ENCODE measurements at regions not wholly inside any gene's neighbourhood (a gene's known extent, or its start where the extent isn't known, plus 50 kb on each side); places are given as distances from the start of the nearest gene placed in this dataset.
"Not testable (repeated sequence)": the region's sequence is repeated elsewhere in the genome, so short reads cannot be mapped to it uniquely, and the experiment has no call there.

DNA sequence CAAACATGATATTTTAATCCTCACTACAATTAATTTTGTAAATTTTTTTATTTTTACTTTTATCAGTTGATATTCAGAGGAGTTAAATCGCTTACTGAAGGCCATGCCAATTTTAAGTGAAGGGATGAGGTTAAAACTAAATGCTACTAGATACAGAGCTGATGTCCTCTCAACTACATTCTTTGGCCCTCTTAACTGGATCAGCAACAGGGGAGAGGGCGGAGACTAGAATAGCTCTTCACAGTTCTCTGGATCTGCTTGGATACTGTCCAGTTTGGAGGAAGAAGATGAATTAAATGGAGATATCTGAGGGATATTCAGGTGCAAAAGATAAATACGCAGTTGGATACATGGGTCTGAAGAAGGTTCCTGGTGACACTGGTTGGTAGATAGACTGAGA is 85.6 kb upstream of the LYSMD4 start:
- ChIA-PET CTCF (no interaction called here), POLR2A (ENCODE audit: unreplicated experiment) (no interaction called here)
- Histone ChIP-seq H3K9me2 (ENCODE audit: insufficient read depth) (no peaks in the 10 kb centered on the region), H2AFZ (no peak overlapping the region), H3K9me3 (ENCODE audit: insufficient read depth, low read depth) (0 out of 2 replicates have a peak, but pooled peaks cover 4% of the 10 kb centered on the region), H4K20me1 (ENCODE audit: insufficient read depth) (no peaks in the 10 kb centered on the region), H3K79me2 (ENCODE audit: low read depth) (no peaks in the 10 kb centered on the region), H3F3A (ENCODE audit: insufficient read depth, low read depth) (no peaks in the 10 kb centered on the region), H3K4me1 (replicated peaks; ENCODE audit: insufficient read depth) (no peaks in the 10 kb centered on the region), H3K27me3 (ENCODE audit: insufficient read depth, low read depth) (peaks cover 11% of the 10 kb centered on the region; the same call in 1 of the 2 replicates), H3K27ac (no peak overlapping the region), H3K36me3 (ENCODE audit: low read depth) (no peaks in the 10 kb centered on the region), H3K4me3 (no peak overlapping the region), H3K4me2 (no peak overlapping the region)
- intact Hi-C loops (cut with micrococcal nuclease; ENCODE audit: unreplicated experiment), result no loop called here
- TF ChIP-seq, protein P1, sequence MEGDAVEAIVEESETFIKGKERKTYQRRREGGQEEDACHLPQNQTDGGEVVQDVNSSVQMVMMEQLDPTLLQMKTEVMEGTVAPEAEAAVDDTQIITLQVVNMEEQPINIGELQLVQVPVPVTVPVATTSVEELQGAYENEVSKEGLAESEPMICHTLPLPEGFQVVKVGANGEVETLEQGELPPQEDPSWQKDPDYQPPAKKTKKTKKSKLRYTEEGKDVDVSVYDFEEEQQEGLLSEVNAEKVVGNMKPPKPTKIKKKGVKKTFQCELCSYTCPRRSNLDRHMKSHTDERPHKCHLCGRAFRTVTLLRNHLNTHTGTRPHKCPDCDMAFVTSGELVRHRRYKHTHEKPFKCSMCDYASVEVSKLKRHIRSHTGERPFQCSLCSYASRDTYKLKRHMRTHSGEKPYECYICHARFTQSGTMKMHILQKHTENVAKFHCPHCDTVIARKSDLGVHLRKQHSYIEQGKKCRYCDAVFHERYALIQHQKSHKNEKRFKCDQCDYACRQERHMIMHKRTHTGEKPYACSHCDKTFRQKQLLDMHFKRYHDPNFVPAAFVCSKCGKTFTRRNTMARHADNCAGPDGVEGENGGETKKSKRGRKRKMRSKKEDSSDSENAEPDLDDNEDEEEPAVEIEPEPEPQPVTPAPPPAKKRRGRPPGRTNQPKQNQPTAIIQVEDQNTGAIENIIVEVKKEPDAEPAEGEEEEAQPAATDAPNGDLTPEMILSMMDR (conservative IDR thresholded peaks at IDR 0.05), result no peak
- TF ChIP-seq EZH2 (IDR thresholded peaks at IDR 0.05; ENCODE audit: low read depth), result no peak
- no TSS peak for BruUV-seq (replicated peaks)
- no peak for DNase-seq

DNA sequence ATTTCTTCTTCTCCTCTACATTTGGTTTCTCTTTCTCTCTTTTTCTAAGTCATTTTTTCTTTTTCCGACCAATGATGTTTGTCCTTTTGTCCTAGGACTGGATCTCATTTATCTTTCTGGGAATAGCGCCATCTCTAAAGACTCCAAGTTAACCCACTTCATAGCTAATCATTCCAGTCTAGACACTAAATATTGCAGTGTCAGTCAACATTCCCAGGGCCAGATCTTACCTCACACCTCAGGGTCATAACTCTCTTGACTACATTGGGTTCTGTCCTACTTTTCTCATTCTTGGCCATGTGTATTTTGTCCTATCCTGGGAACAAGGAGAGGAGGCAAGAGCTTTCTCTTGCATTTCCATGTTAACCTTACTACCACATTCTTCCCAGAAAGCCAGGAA is 83.6 kb upstream of the LYSMD4 start:
- H3F3A ChIP-seq (ENCODE audit: insufficient read depth, low read depth); DNase-seq; intact Hi-C loops (cut with micrococcal nuclease; ENCODE audit: unreplicated experiment); H3K36me3 ChIP-seq (ENCODE audit: low read depth); H3K79me2 ChIP-seq (ENCODE audit: low read depth); H3K27ac ChIP-seq; BruUV-seq (replicated peaks); POLR2A ChIA-PET (ENCODE audit: unreplicated experiment); CTCF ChIA-PET; H3K4me2 ChIP-seq; H3K9me2 ChIP-seq (ENCODE audit: insufficient read depth); H3K4me3 ChIP-seq; H4K20me1 ChIP-seq (ENCODE audit: insufficient read depth); H2AFZ ChIP-seq; H3K9me3 ChIP-seq (ENCODE audit: insufficient read depth, low read depth); H3K4me1 ChIP-seq (replicated peaks; ENCODE audit: insufficient read depth): not testable (repeated sequence)
- H3K27me3 ChIP-seq (ENCODE audit: insufficient read depth, low read depth), result peaks cover 11% of the 10 kb centered on the region; the same call in 1 of the 2 replicates

DNA sequence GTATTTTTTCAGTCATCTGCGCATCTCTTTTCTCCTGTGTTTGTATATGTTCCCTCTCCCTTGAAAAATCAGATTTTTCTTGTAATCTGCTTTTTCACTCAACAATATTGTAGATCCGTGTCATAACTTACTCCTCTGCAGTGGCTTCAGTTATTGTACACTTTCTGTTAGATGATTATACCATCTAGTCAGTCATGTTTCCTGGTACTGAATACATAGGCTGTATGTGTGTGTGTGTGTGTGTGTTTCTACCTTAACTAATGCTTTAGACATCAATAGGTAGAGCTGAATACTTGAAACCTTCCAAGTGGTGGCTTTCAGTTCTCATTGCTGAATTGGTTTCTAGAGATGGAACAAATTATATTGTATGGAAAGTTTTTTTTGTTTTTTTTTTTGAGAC is 77.4 kb upstream of the LYSMD4 start:
- intact Hi-C loops (cut with micrococcal nuclease; ENCODE audit: unreplicated experiment); H3F3A ChIP-seq (ENCODE audit: insufficient read depth, low read depth); DNase-seq; CTCF ChIA-PET; H3K4me3 ChIP-seq; BruUV-seq (replicated peaks); H3K9me3 ChIP-seq (ENCODE audit: insufficient read depth, low read depth); POLR2A ChIA-PET (ENCODE audit: unreplicated experiment); H4K20me1 ChIP-seq (ENCODE audit: insufficient read depth); H3K27ac ChIP-seq; H3K4me1 ChIP-seq (replicated peaks; ENCODE audit: insufficient read depth); H2AFZ ChIP-seq; H3K79me2 ChIP-seq (ENCODE audit: low read depth); H3K27me3 ChIP-seq (ENCODE audit: insufficient read depth, low read depth); H3K9me2 ChIP-seq (ENCODE audit: insufficient read depth); H3K36me3 ChIP-seq (ENCODE audit: low read depth); H3K4me2 ChIP-seq: not testable (repeated sequence)

DNA sequence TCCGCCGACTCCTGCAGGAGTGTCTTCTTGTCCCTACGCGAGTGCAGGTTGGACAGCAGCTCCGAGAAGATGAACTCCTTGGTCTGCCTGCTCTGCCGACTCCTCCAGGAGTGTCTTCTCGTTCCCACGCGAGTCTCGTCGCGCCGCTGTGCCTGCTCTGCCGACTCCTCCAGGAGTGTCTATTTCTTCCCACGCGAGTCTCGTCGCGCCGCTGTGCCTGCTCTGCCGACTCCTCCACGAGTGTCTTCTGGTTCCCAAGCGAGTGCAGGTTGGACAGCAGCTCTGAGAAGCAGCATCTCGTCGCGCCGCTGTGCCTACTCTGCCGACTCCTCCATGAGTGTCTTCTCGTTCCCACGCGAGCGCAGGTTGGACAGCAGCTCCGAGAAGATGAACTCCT is 66.6 kb upstream of the LYSMD4 start:
- DNase-seq; H3K4me2 ChIP-seq; H3F3A ChIP-seq (ENCODE audit: insufficient read depth, low read depth); H3K27me3 ChIP-seq (ENCODE audit: insufficient read depth, low read depth); H4K20me1 ChIP-seq (ENCODE audit: insufficient read depth); BruUV-seq (replicated peaks); H2AFZ ChIP-seq; intact Hi-C loops (cut with micrococcal nuclease; ENCODE audit: unreplicated experiment); H3K4me1 ChIP-seq (replicated peaks; ENCODE audit: insufficient read depth); H3K79me2 ChIP-seq (ENCODE audit: low read depth); H3K9me2 ChIP-seq (ENCODE audit: insufficient read depth); H3K36me3 ChIP-seq (ENCODE audit: low read depth); H3K9me3 ChIP-seq (ENCODE audit: insufficient read depth, low read depth); POLR2A ChIA-PET (ENCODE audit: unreplicated experiment); H3K27ac ChIP-seq; H3K4me3 ChIP-seq: not testable (repeated sequence)
- CTCF ChIA-PET, result interaction anchor here (0.7 kb wide), 1 partner anchor 312 kb away, joined by 3 read pairs; no protein-coding TSS in a partner anchor

DNA sequence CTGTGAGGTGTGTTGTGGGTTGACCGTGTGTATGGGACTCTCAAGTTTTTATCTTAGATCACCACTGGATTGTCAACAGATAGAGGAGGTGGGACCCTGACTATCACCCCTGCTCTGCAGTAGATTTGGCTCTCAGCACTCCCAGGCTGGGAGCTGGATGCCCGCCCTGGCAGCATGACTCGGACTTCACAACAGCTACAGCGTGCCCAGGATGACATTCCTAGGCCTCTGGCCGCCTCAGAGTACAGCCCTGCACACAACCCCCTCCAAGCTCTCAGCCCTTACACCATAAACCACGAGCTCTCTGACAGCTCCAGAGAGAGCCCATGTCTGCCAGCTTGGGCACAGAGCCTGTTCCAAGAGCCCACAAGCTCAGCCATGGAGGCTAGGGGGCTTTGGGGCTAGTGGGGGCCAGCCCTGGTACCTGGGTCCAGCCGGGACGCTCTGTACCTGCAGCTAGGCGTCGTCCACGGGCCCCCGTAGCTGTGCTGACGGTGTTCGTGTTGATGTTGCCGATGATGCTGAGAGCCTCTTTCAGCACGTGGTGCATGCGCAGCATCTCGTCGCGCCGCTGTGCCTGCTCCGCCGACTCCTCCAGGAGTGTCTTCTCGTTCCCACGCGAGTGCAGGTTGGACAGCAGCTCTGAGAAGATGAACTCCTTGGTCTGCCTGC is 66.1 kb upstream of the LYSMD4 start:
- POLR2A ChIA-PET (ENCODE audit: unreplicated experiment); DNase-seq; H4K20me1 ChIP-seq (ENCODE audit: insufficient read depth); H3K79me2 ChIP-seq (ENCODE audit: low read depth); H3K27me3 ChIP-seq (ENCODE audit: insufficient read depth, low read depth); H2AFZ ChIP-seq; H3K4me3 ChIP-seq; H3K27ac ChIP-seq; CTCF ChIA-PET; H3K9me3 ChIP-seq (ENCODE audit: insufficient read depth, low read depth); H3K4me1 ChIP-seq (replicated peaks; ENCODE audit: insufficient read depth); H3K4me2 ChIP-seq; BruUV-seq (replicated peaks); H3K9me2 ChIP-seq (ENCODE audit: insufficient read depth); H3F3A ChIP-seq (ENCODE audit: insufficient read depth, low read depth); H3K36me3 ChIP-seq (ENCODE audit: low read depth); intact Hi-C loops (cut with micrococcal nuclease; ENCODE audit: unreplicated experiment): not testable (repeated sequence)

DNA sequence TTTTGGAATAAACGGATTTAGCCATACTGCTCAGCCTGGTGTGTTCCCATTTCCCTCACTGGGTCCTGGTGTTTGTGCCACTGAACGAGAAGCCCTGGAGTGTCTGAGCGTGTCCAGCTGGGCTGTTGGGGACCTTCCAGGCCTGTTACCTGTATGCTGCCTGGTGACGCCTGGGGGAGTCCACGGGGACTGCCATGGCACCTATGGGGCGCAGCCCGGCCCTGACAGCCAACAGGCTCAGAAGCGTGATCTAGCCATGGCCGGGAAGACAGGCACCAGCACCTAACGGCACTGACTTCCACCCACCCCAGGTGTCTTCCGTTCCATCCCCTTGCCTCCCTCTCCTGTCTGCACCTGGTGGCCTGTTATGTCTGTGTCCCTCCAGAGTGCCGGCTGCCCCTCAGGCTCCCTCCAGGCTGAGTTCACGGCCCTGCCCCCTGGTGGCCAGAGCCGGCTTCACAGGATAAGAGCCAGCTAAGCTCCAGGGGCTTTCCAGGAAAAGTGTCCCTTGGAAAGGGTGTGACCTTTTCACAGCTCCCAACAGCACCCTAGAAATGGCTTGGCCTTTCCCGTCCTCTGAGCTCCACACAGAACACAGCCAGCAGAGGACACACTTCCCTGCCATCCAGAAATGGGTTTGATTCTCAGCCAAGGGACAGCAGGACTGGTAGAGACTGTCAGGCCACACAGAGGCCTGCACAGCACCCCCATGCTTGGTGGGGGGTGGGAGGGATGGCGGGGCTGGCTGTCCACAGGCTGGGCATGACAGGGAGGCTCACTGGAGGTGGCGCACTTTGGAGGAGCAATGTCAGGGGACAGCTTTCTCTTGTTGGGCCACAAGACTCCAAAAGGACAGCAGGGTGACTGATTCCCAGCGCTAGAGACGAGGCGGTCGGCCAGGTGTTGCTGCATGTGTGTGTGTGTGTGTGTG is 64.0 kb upstream of the LYSMD4 start:
- BruUV-seq (replicated peaks); POLR2A ChIA-PET (ENCODE audit: unreplicated experiment): not testable (repeated sequence)

More for the DNA sequence above, 64.0 kb upstream of the LYSMD4 start:
- H3K79me2 ChIP-seq (ENCODE audit: low read depth); H3K4me2 ChIP-seq; H3F3A ChIP-seq (ENCODE audit: insufficient read depth, low read depth); H3K9me2 ChIP-seq (ENCODE audit: insufficient read depth); H3K27ac ChIP-seq; DNase-seq; H2AFZ ChIP-seq; H3K4me1 ChIP-seq (replicated peaks; ENCODE audit: insufficient read depth); H3K9me3 ChIP-seq (ENCODE audit: insufficient read depth, low read depth); intact Hi-C loops (cut with micrococcal nuclease; ENCODE audit: unreplicated experiment); H4K20me1 ChIP-seq (ENCODE audit: insufficient read depth); H3K36me3 ChIP-seq (ENCODE audit: low read depth); H3K27me3 ChIP-seq (ENCODE audit: insufficient read depth, low read depth); H3K4me3 ChIP-seq: not testable (repeated sequence)
- CTCF ChIA-PET, result interaction anchor here (0.6 kb wide), 1 partner anchor 525 kb away, joined by 10 read pairs; no protein-coding TSS in a partner anchor

All from PC-9 (cell line).